Loucy (cell line): ENCODE measurements at regions not wholly inside any gene's neighbourhood (a gene's known extent, or its start where the extent isn't known, plus 50 kb on each side); places are given as distances from the start of the nearest gene placed in this dataset.

ENCODE experiments used
- CTCF ChIP-seq: fragments of 200-600 bp; sonication (generic); conservative IDR thresholded peaks from 2 replicates; pipeline ENCODE4 v1.5.1; 2014; ENCODE audit warnings: mild to moderate bottlenecking, antibody characterized with exemption, low read length
- EZH2phosphoT487 ChIP-seq: fragments of 200-600 bp; IDR thresholded peaks from 2 replicates; pipeline ENCODE4 v1.6.1; 2018; ENCODE audit warnings: antibody characterized with exemption, mild to moderate bottlenecking, moderate library complexity, borderline replicate concordance

- TF ChIP-seq CTCF, result no peak
- no peak for TF ChIP-seq EZH2phosphoT487
Observed at GRCh38 chr4:54924891-54925290, 200.5 kb downstream of the KDR start.
